GM12878 (cell line): ENCODE measurements at regions not wholly inside any gene's neighbourhood (a gene's known extent, or its start where the extent isn't known, plus 50 kb on each side); places are given as distances from the start of the nearest gene placed in this dataset.

ENCODE experiments used
- BACH1 ChIP-seq: fragments of 450-650 bp; IDR thresholded peaks from 2 replicates; pipeline ENCODE4 v1.6.1; 2017; ENCODE audit warnings: mild to moderate bottlenecking, borderline replicate concordance
- CTCF ChIP-seq, 3 experiments: IDR thresholded peaks in 2 of 3; conservative IDR thresholded peaks in 1 of 3; 2 replicates each; pipeline ENCODE4 v1.5.1; 2011; ENCODE audit warnings: low read depth in 3 of 3, low read length in 3 of 3, mild to moderate bottlenecking in 3 of 3, control low read depth in 2 of 3, moderate library complexity in 2 of 3, inconsistent platforms in 1 of 3, mixed read lengths in 1 of 3; ENCODE audit not compliant: control insufficient read depth in 2 of 3, insufficient read depth in 1 of 3; ENCODE audit errors: extremely low read depth in 1 of 3
- ETV6 ChIP-seq, 2 experiments: fragments of 450-650 bp in 1 of 2; IDR thresholded peaks in 1 of 2; conservative IDR thresholded peaks in 1 of 2; 2 replicates each; pipeline ENCODE4 v1.6.1; 2014; ENCODE audit warnings: antibody characterized with exemption in 1 of 2, borderline replicate concordance in 1 of 2, low read depth in 1 of 2, mild to moderate bottlenecking in 1 of 2, moderate library complexity in 1 of 2
- HDGF ChIP-seq: fragments of 450-650 bp; IDR thresholded peaks from 2 replicates; pipeline ENCODE4 v1.6.1; 2016; ENCODE audit warnings: antibody characterized with exemption
- JUND ChIP-seq: IDR thresholded peaks from 2 replicates; pipeline ENCODE4 v1.6.1; 2012; ENCODE audit warnings: low read depth, mild to moderate bottlenecking, low read length, improper control_type of control experiment, moderate library complexity
- MAX ChIP-seq: IDR thresholded peaks from 2 replicates; pipeline ENCODE4 v1.6.1; 2012; ENCODE audit warnings: low read depth, low read length, improper control_type of control experiment
- MXI1 ChIP-seq: fragments of 150-350 bp; IDR thresholded peaks from 2 replicates; pipeline ENCODE4 v1.6.1; 2011; ENCODE audit warnings: low read depth, mild to moderate bottlenecking, inconsistent platforms, low read length, improper control_type of control experiment
- MYC ChIP-seq: IDR thresholded peaks from 2 replicates; pipeline ENCODE4 v1.6.1; 2011; ENCODE audit warnings: mild to moderate bottlenecking, low read length, moderate library complexity, inconsistent platforms; ENCODE audit not compliant: insufficient read depth, insufficient replicate concordance, insufficient read length, severe bottlenecking
- POLR2A ChIP-seq: IDR thresholded peaks from 2 replicates; pipeline ENCODE4 v1.6.1; 2011; ENCODE audit warnings: low read depth, mild to moderate bottlenecking, low read length
- POLR2AphosphoS5 ChIP-seq: IDR thresholded peaks from 2 replicates; pipeline ENCODE4 v1.6.1; 2011; ENCODE audit warnings: mild to moderate bottlenecking, low read length, inconsistent platforms
- SIN3A ChIP-seq: IDR thresholded peaks from 2 replicates; pipeline ENCODE4 v1.6.1; 2012; ENCODE audit warnings: low read depth, low read length, improper control_type of control experiment
- TAF1 ChIP-seq: IDR thresholded peaks from 2 replicates; pipeline ENCODE4 v1.6.1; 2011; ENCODE audit warnings: mild to moderate bottlenecking, low read depth, low read length, borderline replicate concordance

GRCh38 chr4:98747393-98748091 lies 89.1 kb upstream of the TSPAN5 start:
- TF ChIP-seq CTCF (IDR thresholded peaks at IDR 0.05 in 2 of 3, conservative IDR thresholded peaks at IDR 0.05 in 1 of 3; ENCODE audit: control insufficient read depth in 2 of 3, extremely low read depth in 1 of 3, insufficient read depth in 1 of 3, low read depth in 3 of 3, low read length in 3 of 3) (no peak), SIN3A (no peak), BACH1 (no peak), MYC (no peak), POLR2A (no peak), POLR2AphosphoS5 (no peak), TAF1 (no peak), HDGF (no peak), MAX (no peak), JUND (no peak), MXI1 (no peak), ETV6 (conservative IDR thresholded peaks at IDR 0.05 in 1 of 2, IDR thresholded peaks at IDR 0.05 in 1 of 2; ENCODE audit: borderline replicate concordance in 1 of 2, low read depth in 1 of 2) (no peak)
